Activated CD4-positive, alpha-beta T cell treated with anti-CD3 and anti-CD28 coated beads, Interleukin-2, amount 10 ng/mL, durations not matched to agents 7 days and 5 days (primary cell): ENCODE measurements at regions not wholly inside any gene's neighbourhood (a gene's known extent, or its start where the extent isn't known, plus 50 kb on each side); places are given as distances from the start of the nearest gene placed in this dataset.

Experiments used
- CTCF ChIA-PET: fragments of 350-600 bp; sonication (Branson Sonifier 250); formaldehyde crosslinking; loops from one replicate; lab custom pipeline; 2021; ENCODE audit warnings: antibody characterized with exemption; lab: Charles Lee
- POLR2A ChIA-PET: fragments of 350-600 bp; sonication (Branson Sonifier 250); formaldehyde crosslinking; loops from one replicate; lab custom pipeline; 2021; ENCODE audit warnings: antibody characterized with exemption; lab: Charles Lee
- DNase-seq: peaks from one replicate; pipeline ENCODE4 v3.0.0-alpha.2; 2020
- H3K27ac Mint-ChIP-seq: one replicate; pipeline ENCODE4 v1.8.0; 2021; ENCODE audit warnings: mild to moderate bottlenecking, moderate library complexity, mixed read lengths
- H3K27me3 Mint-ChIP-seq: one replicate; pipeline ENCODE4 v1.8.0; 2021; ENCODE audit warnings: mixed read lengths
- H3K36me3 Mint-ChIP-seq: one replicate; pipeline ENCODE4 v1.8.0; 2021; ENCODE audit warnings: low read depth, mixed read lengths
- H3K4me1 Mint-ChIP-seq: one replicate; pipeline ENCODE4 v1.8.0; 2021; ENCODE audit warnings: mixed read lengths
- H3K4me3 Mint-ChIP-seq: one replicate; pipeline ENCODE4 v1.8.0; 2021; ENCODE audit warnings: mild to moderate bottlenecking, moderate library complexity, mixed read lengths
- H3K9me3 Mint-ChIP-seq: one replicate; pipeline ENCODE4 v1.8.0; 2021; ENCODE audit warnings: mixed read lengths

GRCh38 chr14:61630399-61631044 lies 64.8 kb upstream of the HIF1A start:
- Mint-ChIP-seq H3K27me3 (no peaks in the 10 kb centered on the region), H3K27ac (no peak overlapping the region), H3K9me3 (peaks cover 7% of the 10 kb centered on the region), H3K36me3 (peaks cover 6% of the 10 kb centered on the region), H3K4me1 (peaks cover 3% of the 10 kb centered on the region), H3K4me3 (no peak overlapping the region)
- ChIA-PET POLR2A (interaction anchor here (0.7 kb wide), 1 partner anchor 188 kb away, joined by 4 read pairs; no protein-coding TSS in a partner anchor), CTCF (interaction anchor here (0.5 to 1.3 kb wide), 4 partner anchors 10 to 1352 kb away, joined by 3 to 6 read pairs (median 3); no protein-coding TSS in a partner anchor)
- DNase-seq, result no peak

- H3K36me3 Mint-ChIP-seq, result peaks cover 2% of the 10 kb centered on the region
- POLR2A ChIA-PET, result interaction anchor here (0.6 kb wide), 1 partner anchor 65 kb away, joined by 3 read pairs; no protein-coding TSS in a partner anchor
Measured at GRCh38 chr14:61631045-61631687, 64.1 kb upstream of the HIF1A start.

GRCh38 chr14:61632401-61632800 lies 62.9 kb upstream of the HIF1A start:
- ChIA-PET CTCF (interaction anchor here (1.0 kb wide), 1 partner anchor 31 kb away, joined by 4 read pairs; no protein-coding TSS in a partner anchor), POLR2A (no interaction called here)
- no peaks in the 10 kb centered on the region for H3K27me3 Mint-ChIP-seq

More at GRCh38 chr14:61631045-61631687, 64.1 kb upstream of the HIF1A start:
- no peaks in the 10 kb centered on the region for H3K27me3 Mint-ChIP-seq
- no peak overlapping the region for H3K27ac Mint-ChIP-seq
- H3K9me3 Mint-ChIP-seq, result peaks cover 4% of the 10 kb centered on the region
- no peak overlapping the region for H3K4me3 Mint-ChIP-seq
- H3K4me1 Mint-ChIP-seq, result peaks cover 6% of the 10 kb centered on the region
- CTCF ChIA-PET, result interaction anchor here (0.7 to 1.3 kb wide), 2 partner anchors 24 to 57 kb away, joined by 3 read pairs; no protein-coding TSS in a partner anchor
- no peak for DNase-seq

GRCh38 chr14:61632807-61633206 lies 62.5 kb upstream of the HIF1A start:
- no peak for DNase-seq
- Mint-ChIP-seq H3K4me1 (peaks cover 8% of the 10 kb centered on the region), H3K36me3 (peaks cover 5% of the 10 kb centered on the region), H3K9me3 (peaks cover 7% of the 10 kb centered on the region), H3K4me3 (no peak overlapping the region), H3K27me3 (no peaks in the 10 kb centered on the region), H3K27ac (no peak overlapping the region)
- CTCF ChIA-PET, result interaction anchor here (1.0 kb wide), 1 partner anchor 31 kb away, joined by 4 read pairs; no protein-coding TSS in a partner anchor
- POLR2A ChIA-PET, result no interaction called here

More at GRCh38 chr14:61632401-61632800, 62.9 kb upstream of the HIF1A start:
- Mint-ChIP-seq H3K36me3 (peaks cover 5% of the 10 kb centered on the region), H3K4me1 (peaks cover 8% of the 10 kb centered on the region), H3K27ac (no peak overlapping the region), H3K4me3 (no peak overlapping the region), H3K9me3 (peaks cover 7% of the 10 kb centered on the region)
- DNase-seq, result no peak

GRCh38 chr14:61636291-61636690 lies 59.0 kb upstream of the HIF1A start:
- CTCF ChIA-PET, result no interaction called here

GRCh38 chr14:61636779-61637178 lies 58.5 kb upstream of the HIF1A start:
- Mint-ChIP-seq H3K4me3 (no peak overlapping the region), H3K27ac (no peak overlapping the region), H3K27me3 (no peaks in the 10 kb centered on the region), H3K9me3 (peaks cover 7% of the 10 kb centered on the region), H3K4me1 (peaks cover 6% of the 10 kb centered on the region), H3K36me3 (peaks cover 5% of the 10 kb centered on the region)
- ChIA-PET CTCF (no interaction called here), POLR2A (no interaction called here)
- no peak for DNase-seq

More at GRCh38 chr14:61636291-61636690, 59.0 kb upstream of the HIF1A start:
- H3K4me3 Mint-ChIP-seq, result no peak overlapping the region
- peaks cover 6% of the 10 kb centered on the region for H3K4me1 Mint-ChIP-seq
- H3K27ac Mint-ChIP-seq, result no peak overlapping the region
- DNase-seq, result no peak
- POLR2A ChIA-PET, result no interaction called here
- peaks cover 7% of the 10 kb centered on the region for H3K9me3 Mint-ChIP-seq
- H3K27me3 Mint-ChIP-seq, result no peaks in the 10 kb centered on the region
- H3K36me3 Mint-ChIP-seq, result peaks cover 5% of the 10 kb centered on the region

- Mint-ChIP-seq H3K4me1 (peaks cover 6% of the 10 kb centered on the region), H3K36me3 (peaks cover 6% of the 10 kb centered on the region), H3K27ac (no peak overlapping the region), H3K27me3 (no peaks in the 10 kb centered on the region), H3K9me3 (peaks cover 7% of the 10 kb centered on the region), H3K4me3 (no peak overlapping the region)
- CTCF ChIA-PET, result interaction anchor here (1.8 kb wide), 1 partner anchor 10 kb away, joined by 3 read pairs; no protein-coding TSS in a partner anchor
- no peak for DNase-seq
- POLR2A ChIA-PET, result no interaction called here
Measured at GRCh38 chr14:61638595-61639387, 56.5 kb upstream of the HIF1A start.

GRCh38 chr14:61640158-61641136 lies 54.9 kb upstream of the HIF1A start:
- no peak overlapping the region for H3K4me3 Mint-ChIP-seq

GRCh38 chr14:61641914-61642613 lies 53.2 kb upstream of the HIF1A start:
- ChIA-PET POLR2A (no interaction called here), CTCF (no interaction called here)
- Mint-ChIP-seq H3K36me3 (peaks cover 4% of the 10 kb centered on the region), H3K4me3 (no peak overlapping the region), H3K27me3 (no peaks in the 10 kb centered on the region), H3K4me1 (peaks cover 6% of the 10 kb centered on the region), H3K27ac (no peak overlapping the region), H3K9me3 (peaks cover 7% of the 10 kb centered on the region)
- DNase-seq, result no peak

More at GRCh38 chr14:61640158-61641136, 54.9 kb upstream of the HIF1A start:
- DNase-seq, result no peak
- H3K27ac Mint-ChIP-seq, result no peak overlapping the region
- ChIA-PET CTCF (interaction anchor here (0.7 kb wide), 1 partner anchor 8 kb away, joined by 4 read pairs; no protein-coding TSS in a partner anchor), POLR2A (no interaction called here)
- H3K36me3 Mint-ChIP-seq, result peaks cover 4% of the 10 kb centered on the region
- H3K9me3 Mint-ChIP-seq, result peaks cover 7% of the 10 kb centered on the region
- no peaks in the 10 kb centered on the region for H3K27me3 Mint-ChIP-seq
- peaks cover 12% of the 10 kb centered on the region for H3K4me1 Mint-ChIP-seq

- no peak for DNase-seq
- POLR2A ChIA-PET, result no interaction called here
- Mint-ChIP-seq H3K27me3 (no peaks in the 10 kb centered on the region), H3K4me1 (peaks cover 6% of the 10 kb centered on the region), H3K4me3 (no peak overlapping the region), H3K36me3 (peaks cover 2% of the 10 kb centered on the region), H3K9me3 (peaks cover 4% of the 10 kb centered on the region), H3K27ac (no peak overlapping the region)
- CTCF ChIA-PET, result no interaction called here
Measured at GRCh38 chr14:61642614-61642982, 52.7 kb upstream of the HIF1A start.

- H3K9me3 Mint-ChIP-seq, result peaks cover under 1% of the 10 kb centered on the region
- no peak overlapping the region for H3K27ac Mint-ChIP-seq
- ChIA-PET POLR2A (no interaction called here), CTCF (no interaction called here)
- DNase-seq, result no peak
- peaks cover 2% of the 10 kb centered on the region for H3K36me3 Mint-ChIP-seq
- no peaks in the 10 kb centered on the region for H3K27me3 Mint-ChIP-seq
- H3K4me1 Mint-ChIP-seq, result peaks cover 12% of the 10 kb centered on the region
- H3K4me3 Mint-ChIP-seq, result no peak overlapping the region
Measured at GRCh38 chr14:61643555-61643954, 51.8 kb upstream of the HIF1A start.
